ENCODE measurements at regions not wholly inside any gene's neighbourhood (a gene's known extent, or its start where the extent isn't known, plus 50 kb on each side); places are given as distances from the start of the nearest gene placed in this dataset.
"Not testable (repeated sequence)": the region's sequence is repeated elsewhere in the genome, so short reads cannot be mapped to it uniquely, and the experiment has no call there.

DNA sequence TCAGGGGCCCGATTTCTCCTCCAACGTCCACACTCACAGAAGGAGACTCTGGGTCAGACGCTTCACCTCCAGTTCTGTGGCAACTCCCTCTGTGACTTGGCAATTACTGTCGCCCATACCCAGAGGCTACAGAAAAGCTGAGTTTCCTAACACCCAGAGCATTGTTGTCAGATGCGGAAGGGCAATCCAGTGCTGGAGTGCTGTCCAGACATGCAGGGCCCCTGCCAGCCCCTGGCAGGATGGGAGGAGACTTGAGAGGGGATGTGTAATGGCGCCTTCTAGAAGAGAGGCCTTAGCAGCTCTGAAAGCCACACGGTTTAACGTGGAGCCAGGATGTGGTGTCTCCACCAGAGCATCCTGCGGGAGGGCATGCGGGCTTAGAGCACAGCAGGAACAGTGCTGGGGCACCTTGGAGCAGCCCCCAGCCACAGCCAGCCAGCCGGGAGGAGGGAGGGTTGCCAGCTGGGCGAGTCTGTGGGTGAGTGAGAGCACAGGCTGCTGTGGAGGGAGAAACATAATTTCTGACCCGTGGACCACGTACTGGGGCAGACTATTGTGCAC is 139.4 kb upstream of the IRX1 start (continued):
- TF ChIP-seq JUNB (IDR thresholded peaks at IDR 0.05; ENCODE audit: unreplicated experiment): no peak
- TF ChIP-seq POLR2AphosphoS5 (IDR thresholded peaks at IDR 0.05; ENCODE audit: low read depth): no peak
- no peak for TF ChIP-seq CREB1 (CRISPR knock-in tag; IDR thresholded peaks at IDR 0.05; ENCODE audit: low read depth)
- TF ChIP-seq, protein P1, sequence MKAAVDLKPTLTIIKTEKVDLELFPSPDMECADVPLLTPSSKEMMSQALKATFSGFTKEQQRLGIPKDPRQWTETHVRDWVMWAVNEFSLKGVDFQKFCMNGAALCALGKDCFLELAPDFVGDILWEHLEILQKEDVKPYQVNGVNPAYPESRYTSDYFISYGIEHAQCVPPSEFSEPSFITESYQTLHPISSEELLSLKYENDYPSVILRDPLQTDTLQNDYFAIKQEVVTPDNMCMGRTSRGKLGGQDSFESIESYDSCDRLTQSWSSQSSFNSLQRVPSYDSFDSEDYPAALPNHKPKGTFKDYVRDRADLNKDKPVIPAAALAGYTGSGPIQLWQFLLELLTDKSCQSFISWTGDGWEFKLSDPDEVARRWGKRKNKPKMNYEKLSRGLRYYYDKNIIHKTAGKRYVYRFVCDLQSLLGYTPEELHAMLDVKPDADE (IDR thresholded peaks at IDR 0.05): no peak
- TF ChIP-seq ZNF331 (CRISPR knock-in tag; IDR thresholded peaks at IDR 0.05; ENCODE audit: low read depth): no peak

DNA sequence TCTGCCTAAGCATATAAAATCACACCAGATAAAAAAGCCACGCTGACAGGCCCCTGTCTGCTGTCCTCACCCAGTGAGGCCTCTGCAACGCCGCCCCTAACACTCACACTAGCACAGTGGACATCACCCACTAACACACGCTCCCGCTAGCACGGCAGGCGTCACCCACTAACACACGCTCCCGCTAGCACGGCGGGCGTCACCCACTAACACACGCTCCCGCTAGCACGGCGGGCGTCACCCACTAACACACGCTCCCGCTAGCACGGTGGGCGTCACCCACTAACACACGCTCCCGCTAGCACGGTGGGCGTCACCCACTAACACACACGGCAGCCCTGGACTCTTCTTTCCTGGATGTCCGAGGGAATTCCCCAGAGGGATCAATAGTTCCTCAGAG is 141.6 kb upstream of the IRX1 start:
- not testable (repeated sequence) for H3K27me3 ChIP-seq (ENCODE audit: insufficient read depth); DNase-seq (ENCODE audit: low spot score); H4K20me1 ChIP-seq (replicated peaks; ENCODE audit: insufficient read depth); ATAC-seq; H3K4me1 ChIP-seq (ENCODE audit: insufficient read depth); H2AFZ ChIP-seq; H3K79me2 ChIP-seq (replicated peaks; ENCODE audit: insufficient read depth); H3K27ac Mint-ChIP-seq; H3K36me3 Mint-ChIP-seq (ENCODE audit: low read depth); H3K4me1 Mint-ChIP-seq; H3F3A ChIP-seq (replicated peaks; ENCODE audit: low read depth); H3K36me3 ChIP-seq (ENCODE audit: insufficient read depth); H3K4me2 ChIP-seq; H3K4me3 Mint-ChIP-seq; H3K27ac ChIP-seq (ENCODE audit: low read depth); H3K9me2 ChIP-seq (ENCODE audit: insufficient read depth); H3K4me3 ChIP-seq
- Mint-ChIP-seq H3K9me3 (peaks cover 14% of the 10 kb centered on the region; the same call in 2 of the 3 replicates), H3K27me3 (ENCODE audit: insufficient read depth, low read depth, poor library complexity) (peaks cover 10% of the 10 kb centered on the region)

DNA sequence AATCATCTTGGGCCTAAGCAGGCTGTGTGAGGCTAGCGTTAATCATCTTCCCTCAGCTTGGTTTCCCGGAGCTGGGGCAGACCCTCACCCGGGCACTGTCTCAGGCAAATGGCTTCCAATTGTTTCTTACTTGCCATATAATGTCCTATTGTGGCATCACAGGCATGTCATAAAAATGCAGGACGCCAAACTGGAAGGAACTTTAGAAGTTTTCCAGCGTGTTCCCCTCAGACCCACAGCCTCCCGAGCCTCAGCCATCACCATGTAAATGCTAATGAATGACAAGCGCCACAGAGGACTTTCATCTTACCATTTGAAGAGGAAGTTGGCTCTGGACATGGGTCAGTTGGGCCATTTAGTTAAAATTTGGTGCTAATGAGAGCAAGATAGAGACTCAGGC is 143.0 kb upstream of the IRX1 start:
- H3K4me2 ChIP-seq: no peak overlapping the region
- H3K36me3 ChIP-seq (ENCODE audit: insufficient read depth): no peaks in the 10 kb centered on the region
- no peaks in the 10 kb centered on the region for H4K20me1 ChIP-seq (replicated peaks; ENCODE audit: insufficient read depth)
- no peak overlapping the region for H3K27ac ChIP-seq (ENCODE audit: low read depth)
- peaks cover 15% of the 10 kb centered on the region for H3K9me3 Mint-ChIP-seq
- no peak overlapping the region for H2AFZ ChIP-seq
- no peak for DNase-seq (ENCODE audit: low spot score)
- no peaks in the 10 kb centered on the region for H3K79me2 ChIP-seq (replicated peaks; ENCODE audit: insufficient read depth)
- ATAC-seq: no peak
- no peak overlapping the region for H3K27ac Mint-ChIP-seq
- peaks cover 8% of the 10 kb centered on the region for H3K27me3 Mint-ChIP-seq (ENCODE audit: insufficient read depth, low read depth, poor library complexity)
- H3K4me3 Mint-ChIP-seq: no peak overlapping the region
- H3F3A ChIP-seq (replicated peaks; ENCODE audit: low read depth): no peaks in the 10 kb centered on the region
- no peaks in the 10 kb centered on the region for H3K4me1 Mint-ChIP-seq
- no peaks in the 10 kb centered on the region for H3K4me1 ChIP-seq (ENCODE audit: insufficient read depth)
- H3K4me3 ChIP-seq: no peak overlapping the region
- no peaks in the 10 kb centered on the region for H3K27me3 ChIP-seq (ENCODE audit: insufficient read depth)
- no peaks in the 10 kb centered on the region for H3K36me3 Mint-ChIP-seq (ENCODE audit: low read depth)
- no peaks in the 10 kb centered on the region for H3K9me2 ChIP-seq (ENCODE audit: insufficient read depth)
- no peak for TF ChIP-seq NANOG (IDR thresholded peaks at IDR 0.05; ENCODE audit: borderline replicate concordance)
- no peak for TF ChIP-seq STAT1 (IDR thresholded peaks at IDR 0.05; ENCODE audit: unreplicated experiment)
- no peak for TF ChIP-seq ZNF331 (CRISPR knock-in tag; IDR thresholded peaks at IDR 0.05; ENCODE audit: low read depth)
- TF ChIP-seq, protein P2, sequence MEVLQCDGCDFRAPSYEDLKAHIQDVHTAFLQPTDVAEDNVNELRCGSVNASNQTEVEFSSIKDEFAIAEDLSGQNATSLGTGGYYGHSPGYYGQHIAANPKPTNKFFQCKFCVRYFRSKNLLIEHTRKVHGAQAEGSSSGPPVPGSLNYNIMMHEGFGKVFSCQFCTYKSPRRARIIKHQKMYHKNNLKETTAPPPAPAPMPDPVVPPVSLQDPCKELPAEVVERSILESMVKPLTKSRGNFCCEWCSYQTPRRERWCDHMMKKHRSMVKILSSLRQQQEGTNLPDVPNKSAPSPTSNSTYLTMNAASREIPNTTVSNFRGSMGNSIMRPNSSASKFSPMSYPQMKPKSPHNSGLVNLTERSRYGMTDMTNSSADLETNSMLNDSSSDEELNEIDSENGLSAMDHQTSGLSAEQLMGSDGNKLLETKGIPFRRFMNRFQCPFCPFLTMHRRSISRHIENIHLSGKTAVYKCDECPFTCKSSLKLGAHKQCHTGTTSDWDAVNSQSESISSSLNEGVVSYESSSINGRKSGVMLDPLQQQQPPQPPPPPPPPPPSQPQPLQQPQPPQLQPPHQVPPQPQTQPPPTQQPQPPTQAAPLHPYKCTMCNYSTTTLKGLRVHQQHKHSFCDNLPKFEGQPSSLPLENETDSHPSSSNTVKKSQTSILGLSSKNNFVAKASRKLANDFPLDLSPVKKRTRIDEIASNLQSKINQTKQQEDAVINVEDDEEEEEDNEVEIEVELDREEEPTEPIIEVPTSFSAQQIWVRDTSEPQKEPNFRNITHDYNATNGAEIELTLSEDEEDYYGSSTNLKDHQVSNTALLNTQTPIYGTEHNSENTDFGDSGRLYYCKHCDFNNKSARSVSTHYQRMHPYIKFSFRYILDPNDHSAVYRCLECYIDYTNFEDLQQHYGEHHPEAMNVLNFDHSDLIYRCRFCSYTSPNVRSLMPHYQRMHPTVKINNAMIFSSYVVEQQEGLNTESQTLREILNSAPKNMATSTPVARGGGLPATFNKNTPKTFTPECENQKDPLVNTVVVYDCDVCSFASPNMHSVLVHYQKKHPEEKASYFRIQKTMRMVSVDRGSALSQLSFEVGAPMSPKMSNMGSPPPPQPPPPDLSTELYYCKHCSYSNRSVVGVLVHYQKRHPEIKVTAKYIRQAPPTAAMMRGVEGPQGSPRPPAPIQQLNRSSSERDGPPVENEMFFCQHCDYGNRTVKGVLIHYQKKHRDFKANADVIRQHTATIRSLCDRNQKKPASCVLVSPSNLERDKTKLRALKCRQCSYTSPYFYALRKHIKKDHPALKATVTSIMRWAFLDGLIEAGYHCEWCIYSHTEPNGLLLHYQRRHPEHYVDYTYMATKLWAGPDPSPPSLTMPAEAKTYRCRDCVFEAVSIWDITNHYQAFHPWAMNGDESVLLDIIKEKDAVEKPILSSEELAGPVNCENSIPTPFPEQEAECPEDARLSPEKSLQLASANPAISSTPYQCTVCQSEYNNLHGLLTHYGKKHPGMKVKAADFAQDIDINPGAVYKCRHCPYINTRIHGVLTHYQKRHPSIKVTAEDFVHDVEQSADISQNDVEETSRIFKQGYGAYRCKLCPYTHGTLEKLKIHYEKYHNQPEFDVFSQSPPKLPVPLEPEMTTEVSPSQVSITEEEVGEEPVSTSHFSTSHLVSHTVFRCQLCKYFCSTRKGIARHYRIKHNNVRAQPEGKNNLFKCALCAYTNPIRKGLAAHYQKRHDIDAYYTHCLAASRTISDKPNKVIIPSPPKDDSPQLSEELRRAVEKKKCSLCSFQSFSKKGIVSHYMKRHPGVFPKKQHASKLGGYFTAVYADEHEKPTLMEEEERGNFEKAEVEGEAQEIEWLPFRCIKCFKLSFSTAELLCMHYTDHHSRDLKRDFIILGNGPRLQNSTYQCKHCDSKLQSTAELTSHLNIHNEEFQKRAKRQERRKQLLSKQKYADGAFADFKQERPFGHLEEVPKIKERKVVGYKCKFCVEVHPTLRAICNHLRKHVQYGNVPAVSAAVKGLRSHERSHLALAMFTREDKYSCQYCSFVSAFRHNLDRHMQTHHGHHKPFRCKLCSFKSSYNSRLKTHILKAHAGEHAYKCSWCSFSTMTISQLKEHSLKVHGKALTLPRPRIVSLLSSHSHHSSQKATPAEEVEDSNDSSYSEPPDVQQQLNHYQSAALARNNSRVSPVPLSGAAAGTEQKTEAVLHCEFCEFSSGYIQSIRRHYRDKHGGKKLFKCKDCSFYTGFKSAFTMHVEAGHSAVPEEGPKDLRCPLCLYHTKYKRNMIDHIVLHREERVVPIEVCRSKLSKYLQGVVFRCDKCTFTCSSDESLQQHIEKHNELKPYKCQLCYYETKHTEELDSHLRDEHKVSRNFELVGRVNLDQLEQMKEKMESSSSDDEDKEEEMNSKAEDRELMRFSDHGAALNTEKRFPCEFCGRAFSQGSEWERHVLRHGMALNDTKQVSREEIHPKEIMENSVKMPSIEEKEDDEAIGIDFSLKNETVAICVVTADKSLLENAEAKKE (CRISPR knock-in tag; IDR thresholded peaks at IDR 0.05): no peak
- no peak for TF ChIP-seq JUNB (IDR thresholded peaks at IDR 0.05; ENCODE audit: unreplicated experiment)
- TF ChIP-seq ZNF114 (CRISPR knock-in tag; IDR thresholded peaks at IDR 0.05): no peak
- no peak for TF ChIP-seq CREB1 (CRISPR knock-in tag; IDR thresholded peaks at IDR 0.05; ENCODE audit: low read depth)
- TF ChIP-seq EZH2phosphoT487 (IDR thresholded peaks at IDR 0.05; ENCODE audit: unreplicated experiment): no peak
- TF ChIP-seq, protein P3, sequence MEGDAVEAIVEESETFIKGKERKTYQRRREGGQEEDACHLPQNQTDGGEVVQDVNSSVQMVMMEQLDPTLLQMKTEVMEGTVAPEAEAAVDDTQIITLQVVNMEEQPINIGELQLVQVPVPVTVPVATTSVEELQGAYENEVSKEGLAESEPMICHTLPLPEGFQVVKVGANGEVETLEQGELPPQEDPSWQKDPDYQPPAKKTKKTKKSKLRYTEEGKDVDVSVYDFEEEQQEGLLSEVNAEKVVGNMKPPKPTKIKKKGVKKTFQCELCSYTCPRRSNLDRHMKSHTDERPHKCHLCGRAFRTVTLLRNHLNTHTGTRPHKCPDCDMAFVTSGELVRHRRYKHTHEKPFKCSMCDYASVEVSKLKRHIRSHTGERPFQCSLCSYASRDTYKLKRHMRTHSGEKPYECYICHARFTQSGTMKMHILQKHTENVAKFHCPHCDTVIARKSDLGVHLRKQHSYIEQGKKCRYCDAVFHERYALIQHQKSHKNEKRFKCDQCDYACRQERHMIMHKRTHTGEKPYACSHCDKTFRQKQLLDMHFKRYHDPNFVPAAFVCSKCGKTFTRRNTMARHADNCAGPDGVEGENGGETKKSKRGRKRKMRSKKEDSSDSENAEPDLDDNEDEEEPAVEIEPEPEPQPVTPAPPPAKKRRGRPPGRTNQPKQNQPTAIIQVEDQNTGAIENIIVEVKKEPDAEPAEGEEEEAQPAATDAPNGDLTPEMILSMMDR (conservative IDR thresholded peaks at IDR 0.05; ENCODE audit: low read depth in 2 of 2): no peak
- no peak for TF ChIP-seq EZH2 (IDR thresholded peaks at IDR 0.05; ENCODE audit: low read depth, unreplicated experiment)
